ENCODE measurements at regions not wholly inside any gene's neighbourhood (a gene's known extent, or its start where the extent isn't known, plus 50 kb on each side); places are given as distances from the start of the nearest gene placed in this dataset.
"Not testable (repeated sequence)": the region's sequence is repeated elsewhere in the genome, so short reads cannot be mapped to it uniquely, and the experiment has no call there.

DNA sequence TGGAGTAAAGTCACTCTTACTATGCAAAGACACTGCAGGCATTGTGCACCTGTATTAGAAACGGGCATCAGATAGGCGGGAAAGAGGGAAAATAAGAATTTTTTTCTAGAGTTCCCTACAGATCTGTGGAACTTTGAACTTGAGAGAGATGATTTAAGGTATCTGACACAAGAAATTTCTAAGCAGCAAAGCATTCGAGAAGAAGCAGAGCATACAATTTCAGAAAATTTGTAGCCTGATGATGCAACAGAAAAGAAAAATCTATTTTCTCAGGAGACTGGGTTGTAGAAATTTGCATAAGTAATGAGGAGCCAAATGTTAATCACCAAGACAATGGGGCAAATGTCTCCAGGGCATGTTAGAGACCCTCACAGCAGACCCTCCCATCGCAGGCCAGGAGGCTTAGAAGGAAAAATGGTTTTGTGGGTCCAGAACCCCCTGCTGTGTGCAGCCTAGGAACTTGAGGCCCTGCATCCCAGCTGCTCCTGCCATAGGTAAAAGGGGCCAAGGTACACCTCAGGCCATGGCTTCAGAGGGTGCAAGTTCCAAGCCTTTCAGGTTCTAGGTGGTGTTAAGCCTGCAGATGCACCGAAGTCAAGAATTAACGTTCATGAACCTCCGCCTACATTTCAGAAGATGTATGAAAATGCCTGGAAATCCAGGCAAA is 163.5 kb upstream of the GTF2H2 start:
- H3K27me3 Mint-ChIP-seq; H3K36me3 Mint-ChIP-seq; H3K27ac Mint-ChIP-seq; H3K4me3 Mint-ChIP-seq; H3K9me3 Mint-ChIP-seq; POLR2A ChIA-PET; H3K4me1 Mint-ChIP-seq (ENCODE audit: low read depth); intact Hi-C loops (cut with micrococcal nuclease); CTCF ChIA-PET: not testable (repeated sequence)
- DNase-seq, result peak; percentile 8

Data from activated CD4-positive, alpha-beta memory T cell treated with anti-CD3 and anti-CD28 coated beads for 36 hours (primary cell).